Gastrocnemius medialis (tissue), 4 donors: ENCODE measurements at regions not wholly inside any gene's neighbourhood (a gene's known extent, or its start where the extent isn't known, plus 50 kb on each side); places are given as distances from the start of the nearest gene placed in this dataset.

ENCODE experiments used
- POLR2A ChIP-seq, 2 donors: fragments of 450-650 bp; IDR thresholded peaks; one replicate each; pipeline ENCODE4 v1.6.1; 2017; ENCODE audit warnings: antibody characterized with exemption in 2 of 2, mild to moderate bottlenecking in 2 of 2, moderate library complexity in 2 of 2
- TF ChIP-seq, protein P1 (sequence below), 5 experiments: fragments of 450-650 bp in 3 of 5; fragments of 200-600 bp in 2 of 5; sonication (generic) in 2 of 5; IDR thresholded peaks in 4 of 5; conservative IDR thresholded peaks in 1 of 5; 1 replicate in 4 of 5; 2 replicates in 1 of 5; pipeline ENCODE4 v1.5.1; 2016 to 2019; ENCODE audit warnings: antibody characterized with exemption in 5 of 5, mild to moderate bottlenecking in 3 of 5, moderate library complexity in 3 of 5

DNA sequence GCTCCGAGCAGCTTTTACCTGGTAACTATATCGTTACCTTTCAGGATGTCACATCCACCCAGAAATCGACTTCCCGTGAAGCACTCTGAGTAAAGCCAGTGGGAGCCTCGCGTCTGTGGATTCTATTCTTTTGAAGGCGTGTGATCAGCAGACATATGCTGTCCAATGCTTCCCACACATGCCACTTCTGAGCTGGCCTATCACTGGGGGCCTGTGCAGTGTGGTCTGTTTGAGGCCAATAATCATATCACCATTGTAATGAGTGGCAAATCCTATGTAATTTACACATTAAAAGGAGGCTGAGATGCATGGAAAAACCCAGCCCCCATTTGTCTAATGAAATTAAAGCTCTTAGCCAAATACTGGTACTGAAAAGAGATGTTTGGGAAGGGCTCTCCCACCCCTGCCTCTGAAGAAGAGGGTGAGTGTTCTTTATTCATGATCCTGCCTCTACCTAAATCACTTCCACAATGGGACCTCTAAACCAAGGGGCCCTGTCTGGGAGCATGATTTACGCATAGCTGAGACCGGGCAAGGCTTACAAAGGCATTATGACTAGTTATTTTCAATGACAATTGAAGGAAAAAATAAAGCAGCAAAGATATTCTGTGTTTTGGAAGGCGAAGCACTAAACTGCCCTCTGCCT is 686.8 kb downstream of the ZEB2 start:
- TF ChIP-seq, protein P1, sequence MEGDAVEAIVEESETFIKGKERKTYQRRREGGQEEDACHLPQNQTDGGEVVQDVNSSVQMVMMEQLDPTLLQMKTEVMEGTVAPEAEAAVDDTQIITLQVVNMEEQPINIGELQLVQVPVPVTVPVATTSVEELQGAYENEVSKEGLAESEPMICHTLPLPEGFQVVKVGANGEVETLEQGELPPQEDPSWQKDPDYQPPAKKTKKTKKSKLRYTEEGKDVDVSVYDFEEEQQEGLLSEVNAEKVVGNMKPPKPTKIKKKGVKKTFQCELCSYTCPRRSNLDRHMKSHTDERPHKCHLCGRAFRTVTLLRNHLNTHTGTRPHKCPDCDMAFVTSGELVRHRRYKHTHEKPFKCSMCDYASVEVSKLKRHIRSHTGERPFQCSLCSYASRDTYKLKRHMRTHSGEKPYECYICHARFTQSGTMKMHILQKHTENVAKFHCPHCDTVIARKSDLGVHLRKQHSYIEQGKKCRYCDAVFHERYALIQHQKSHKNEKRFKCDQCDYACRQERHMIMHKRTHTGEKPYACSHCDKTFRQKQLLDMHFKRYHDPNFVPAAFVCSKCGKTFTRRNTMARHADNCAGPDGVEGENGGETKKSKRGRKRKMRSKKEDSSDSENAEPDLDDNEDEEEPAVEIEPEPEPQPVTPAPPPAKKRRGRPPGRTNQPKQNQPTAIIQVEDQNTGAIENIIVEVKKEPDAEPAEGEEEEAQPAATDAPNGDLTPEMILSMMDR (IDR thresholded peaks at IDR 0.05 in 4 of 5, conservative IDR thresholded peaks at IDR 0.05 in 1 of 5): no peak
- no peak for TF ChIP-seq POLR2A (IDR thresholded peaks at IDR 0.05)
